Mucosa of descending colon (tissue), 3 donors: ENCODE measurements at regions not wholly inside any gene's neighbourhood (a gene's known extent, or its start where the extent isn't known, plus 50 kb on each side); places are given as distances from the start of the nearest gene placed in this dataset.

ENCODE experiments used
- ATAC-seq: fragments of 200-7000 bp; cut with Tn5 transposase; one replicate; pipeline ENCODE4 v1.9.1; 2020; ENCODE audit warnings: mild to moderate bottlenecking, moderate library complexity
- DNase-seq, 3 donors: peaks; one replicate each; pipeline ENCODE4 v3.0.0-alpha.2; 2020
- H3K36me3 ChIP-seq: fragments of 200-600 bp; one replicate; pipeline ENCODE4 v1.8.0; 2021; ENCODE audit warnings: low read depth, mild to moderate bottlenecking
- H3K4me1 ChIP-seq: fragments of 200-600 bp; one replicate; pipeline ENCODE4 v1.8.0; 2021; ENCODE audit warnings: low read depth, mild to moderate bottlenecking
- H3K4me3 ChIP-seq: fragments of 200-600 bp; one replicate; pipeline ENCODE4 v1.8.0; 2021; ENCODE audit warnings: mild to moderate bottlenecking
- H3K9me3 ChIP-seq: fragments of 200-600 bp; one replicate; pipeline ENCODE4 v1.8.0; 2021; ENCODE audit warnings: mild to moderate bottlenecking
- CTCF ChIP-seq: fragments of 200-600 bp; IDR thresholded peaks from one replicate; pipeline ENCODE4 v1.8.0; 2022; ENCODE audit warnings: antibody characterized with exemption, mild to moderate bottlenecking
- intact Hi-C, 2 donors: fragments of 100-400 bp; cut with DNase I in 1 of 2; cut with micrococcal nuclease in 1 of 2; formaldehyde crosslinking; loops; one replicate each; pipeline versions ENCODE4 v1.11.0 to v1.11.1; 2022; cut with DNase I, micrococcal nuclease
- donor health status: DM: no; HTN: no; CAD: no; lungs with moderate emphysema.
- donor health status: DM: no; HTN: no; CAD: no.
- donor health status: DM: no; HTN: yes; CAD: no.

GRCh38 chr6:164178679-164179332, 764.3 kb downstream of the QKI start:
- TF ChIP-seq CTCF = no peak
- intact Hi-C loops = no loop called here
- H3K9me3 ChIP-seq = peaks cover 29% of the 10 kb centered on the region
- DNase-seq (no peak), ATAC-seq (no peak)
- H3K4me1 ChIP-seq = no peaks in the 10 kb centered on the region
- no peak overlapping the region for H3K4me3 ChIP-seq
- no peaks in the 10 kb centered on the region for H3K36me3 ChIP-seq

DNA sequence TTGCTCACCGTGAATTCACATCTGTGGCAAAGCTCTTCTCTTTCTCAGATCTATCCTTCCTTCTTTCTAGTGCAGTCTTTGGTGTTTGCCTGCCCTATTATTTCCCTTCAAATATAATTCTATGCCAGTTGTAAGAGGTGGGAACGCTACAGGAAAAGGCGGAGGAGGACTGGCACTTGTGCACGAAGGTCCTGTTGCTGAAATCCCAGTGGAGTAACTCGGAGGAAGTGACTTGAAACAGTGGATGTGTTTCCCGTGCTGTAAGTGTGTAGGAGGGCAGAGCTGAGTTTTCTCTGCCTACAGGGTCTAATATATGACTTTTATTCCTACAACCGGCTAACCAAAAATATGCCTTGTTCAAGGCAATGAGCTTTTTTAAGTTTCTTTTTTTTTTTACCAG, 754.8 kb downstream of the QKI start:
- Histone ChIP-seq H3K36me3 (no peaks in the 10 kb centered on the region), H3K9me3 (peaks cover 46% of the 10 kb centered on the region), H3K4me3 (no peak overlapping the region), H3K4me1 (no peaks in the 10 kb centered on the region)
- intact Hi-C loops = no loop called here
- DNase-seq (no peak), ATAC-seq (no peak)
- no peak for TF ChIP-seq CTCF

GRCh38 chr6:164168595-164168994, 754.1 kb downstream of the QKI start:
- ATAC-seq = no peak
- TF ChIP-seq CTCF = no peak
- peaks cover 41% of the 10 kb centered on the region for H3K9me3 ChIP-seq
- no peak overlapping the region for H3K4me3 ChIP-seq
- no peak for DNase-seq
- H3K4me1 ChIP-seq = no peaks in the 10 kb centered on the region
- intact Hi-C loops = no loop called here
- H3K36me3 ChIP-seq = no peaks in the 10 kb centered on the region

GRCh38 chr6:164167873-164168405, 753.4 kb downstream of the QKI start:
- no peak overlapping the region for H3K4me3 ChIP-seq
- ATAC-seq (no peak), DNase-seq (no peak)
- H3K9me3 ChIP-seq = peaks cover 34% of the 10 kb centered on the region
- H3K36me3 ChIP-seq = no peaks in the 10 kb centered on the region
- intact Hi-C loops = no loop called here
- no peak for TF ChIP-seq CTCF
- no peaks in the 10 kb centered on the region for H3K4me1 ChIP-seq

DNA sequence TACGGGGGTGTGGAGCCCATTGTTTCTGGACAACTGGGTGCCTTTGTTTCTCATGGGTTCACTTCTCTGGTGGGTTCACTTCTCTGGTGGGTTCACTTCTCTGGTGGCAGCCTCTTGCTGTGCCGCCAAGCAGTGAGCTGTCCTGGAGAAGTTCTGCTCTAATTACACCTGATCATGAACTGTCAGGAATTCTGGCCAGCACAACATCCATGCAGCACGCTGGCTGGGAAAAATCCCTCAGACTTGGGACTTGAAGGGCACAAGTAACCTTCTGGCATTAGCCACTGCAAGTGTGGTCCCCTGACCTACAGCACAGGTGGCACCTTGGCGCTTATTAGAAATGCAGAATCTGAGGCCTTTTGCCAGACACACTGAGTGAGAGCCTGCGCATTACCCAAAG, 752.5 kb downstream of the QKI start:
- H3K9me3 ChIP-seq = peaks cover 28% of the 10 kb centered on the region
- ATAC-seq = no peak
- no peak overlapping the region for H3K4me3 ChIP-seq
- intact Hi-C loops = no loop called here
- DNase-seq = no peak
- TF ChIP-seq CTCF = no peak
- no peaks in the 10 kb centered on the region for H3K36me3 ChIP-seq
- H3K4me1 ChIP-seq = no peaks in the 10 kb centered on the region

GRCh38 chr6:164166515-164166914, 752.0 kb downstream of the QKI start:
- ATAC-seq (no peak), DNase-seq (no peak)
- intact Hi-C loops = no loop called here

More at GRCh38 chr6:164166515-164166914, 752.0 kb downstream of the QKI start:
- no peaks in the 10 kb centered on the region for H3K4me1 ChIP-seq
- no peaks in the 10 kb centered on the region for H3K36me3 ChIP-seq
- peaks cover 31% of the 10 kb centered on the region for H3K9me3 ChIP-seq
- no peak for TF ChIP-seq CTCF
- no peak overlapping the region for H3K4me3 ChIP-seq
